GM18505 (cell line): ENCODE measurements at regions not wholly inside any gene's neighbourhood (a gene's known extent, or its start where the extent isn't known, plus 50 kb on each side); places are given as distances from the start of the nearest gene placed in this dataset.

ENCODE experiments used
- ATAC-seq: cut with Tn5 transposase; IDR thresholded peaks from one replicate; pipeline ENCODE4 v1.9.1; 2021; ENCODE audit not compliant: unreplicated experiment
- POLR2A ChIP-seq: IDR thresholded peaks from 4 replicates; pipeline ENCODE4 v1.6.1; 2011; ENCODE audit warnings: borderline replicate concordance; ENCODE audit not compliant: insufficient read depth, insufficient read length; ENCODE audit errors: extremely low read depth

GRCh38 chr1:181359012-181359411 lies 124.3 kb upstream of the CACNA1E start:
- no peak for TF ChIP-seq POLR2A
- ATAC-seq: no peak

DNA sequence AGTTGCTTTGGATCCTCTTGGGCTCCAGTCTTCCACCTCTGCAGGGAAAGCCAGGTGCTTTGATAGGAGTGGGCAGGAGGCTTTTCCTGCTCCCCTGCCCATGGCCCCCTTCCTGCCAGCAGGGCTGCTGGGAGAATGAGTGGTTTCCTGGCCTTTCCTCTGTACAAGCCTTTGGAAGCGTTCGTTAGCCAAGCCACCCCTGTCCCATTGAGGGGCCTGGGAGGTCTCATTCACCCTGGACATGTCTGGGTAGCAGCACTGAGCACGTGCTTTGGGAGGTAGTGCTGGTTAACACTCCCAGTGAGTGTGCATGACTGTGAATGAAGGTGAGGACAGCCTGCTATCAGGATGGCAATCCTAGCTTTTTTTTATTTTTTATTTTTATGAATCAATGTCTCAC lies 118.5 kb upstream of the CACNA1E start:
- no peak for ATAC-seq
- no peak for TF ChIP-seq POLR2A

GRCh38 chr1:181366910-181367309 lies 116.4 kb upstream of the CACNA1E start:
- TF ChIP-seq POLR2A: no peak
- no peak for ATAC-seq

DNA sequence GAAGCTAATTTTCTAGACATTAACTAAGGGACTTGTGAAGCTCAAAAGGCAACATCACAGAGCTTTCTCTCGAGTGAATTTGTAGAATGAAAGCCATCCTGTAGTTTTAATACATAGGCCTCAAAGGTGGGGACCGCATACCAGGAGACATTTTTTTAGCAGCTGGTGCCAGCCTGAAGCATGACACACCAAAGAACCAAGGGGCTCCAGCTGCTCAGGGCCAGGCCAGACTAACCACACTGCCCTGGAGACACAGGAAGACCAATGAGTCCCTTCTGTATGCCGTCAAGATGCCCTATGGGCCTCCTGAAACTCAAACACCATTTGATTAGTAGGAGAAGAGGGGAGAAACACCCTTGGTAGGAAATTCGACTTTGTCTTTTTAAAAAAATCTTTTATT lies 113.9 kb upstream of the CACNA1E start:
- ATAC-seq: no peak
- no peak for TF ChIP-seq POLR2A

- no peak for TF ChIP-seq POLR2A
- no peak for ATAC-seq
Observed at GRCh38 chr1:181383695-181384094, 99.6 kb upstream of the CACNA1E start.

GRCh38 chr1:181386340-181386739 lies 97.0 kb upstream of the CACNA1E start:
- no peak for TF ChIP-seq POLR2A
- no peak for ATAC-seq

DNA sequence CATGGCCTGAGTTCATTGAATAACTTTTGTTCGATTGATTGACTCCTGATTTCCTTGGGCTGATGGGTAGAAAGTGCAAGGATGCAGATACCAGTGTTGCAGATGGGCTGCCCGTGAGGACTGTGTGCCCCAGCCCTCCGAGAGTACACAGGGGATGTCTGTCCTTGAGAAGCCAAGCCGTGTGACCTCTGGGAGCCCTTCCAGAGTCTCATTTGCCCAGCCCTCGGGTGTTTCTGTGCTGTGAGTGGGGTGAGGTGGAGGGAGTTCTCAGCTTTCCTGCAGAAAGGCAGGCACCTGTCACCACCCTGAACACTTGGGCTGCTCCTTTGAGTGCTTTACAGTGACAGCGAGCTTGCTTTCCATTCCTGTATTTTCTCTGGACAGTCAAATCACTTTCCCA lies 96.4 kb upstream of the CACNA1E start:
- ATAC-seq: no peak
- TF ChIP-seq POLR2A: no peak

DNA sequence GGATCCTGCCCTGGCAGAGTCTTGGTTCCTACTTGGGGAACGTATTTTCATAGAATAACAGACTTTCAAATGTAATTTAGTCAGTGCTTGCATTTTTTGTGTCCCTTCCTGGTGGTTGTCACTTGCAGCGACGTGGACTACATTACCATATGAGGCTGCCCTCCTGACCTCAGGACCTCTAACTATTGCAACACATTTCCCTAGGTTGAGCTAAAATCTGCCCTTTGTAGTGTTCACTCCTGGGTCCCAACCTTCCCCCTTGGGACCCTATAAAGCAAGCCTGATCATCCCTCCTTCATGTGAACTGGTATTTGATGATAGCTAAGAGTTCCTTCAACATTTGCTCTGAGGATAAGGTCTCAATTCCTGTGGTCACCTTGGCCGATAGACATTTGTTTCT lies 95.6 kb upstream of the CACNA1E start:
- no peak for TF ChIP-seq POLR2A
- ATAC-seq: no peak

- no peak for TF ChIP-seq POLR2A
- no peak for ATAC-seq
Observed at GRCh38 chr1:181390410-181391077, 92.8 kb upstream of the CACNA1E start.

DNA sequence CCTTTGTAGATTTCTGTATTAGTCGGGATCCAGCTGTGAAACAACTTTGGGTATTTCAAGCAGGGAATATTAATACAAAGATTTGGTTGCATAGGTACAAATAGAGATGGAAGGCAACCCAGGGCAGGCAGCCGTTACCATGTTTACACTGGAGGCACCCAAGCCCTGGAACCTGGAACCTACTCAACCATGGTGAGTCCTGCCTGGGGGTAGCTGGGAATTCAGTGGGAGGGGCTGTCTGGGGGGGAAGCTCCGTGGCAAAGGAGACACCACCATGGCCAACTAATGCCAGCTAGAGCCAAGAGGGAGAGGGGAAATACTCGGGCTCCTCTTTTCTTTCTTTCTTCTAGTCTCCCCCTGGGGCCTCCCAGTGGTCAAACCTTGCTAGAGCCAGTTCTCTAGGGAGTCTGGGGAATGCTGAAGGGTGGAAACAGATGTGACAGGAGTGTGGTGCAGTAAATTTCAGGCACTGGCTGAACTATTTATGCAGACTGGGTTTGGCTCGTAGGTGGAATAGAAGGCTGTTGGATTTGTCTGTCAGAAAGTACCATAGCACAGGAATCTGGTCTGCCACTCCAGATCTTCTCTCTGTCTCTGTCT lies 91.9 kb upstream of the CACNA1E start:
- no peak for TF ChIP-seq POLR2A
- no peak for ATAC-seq

DNA sequence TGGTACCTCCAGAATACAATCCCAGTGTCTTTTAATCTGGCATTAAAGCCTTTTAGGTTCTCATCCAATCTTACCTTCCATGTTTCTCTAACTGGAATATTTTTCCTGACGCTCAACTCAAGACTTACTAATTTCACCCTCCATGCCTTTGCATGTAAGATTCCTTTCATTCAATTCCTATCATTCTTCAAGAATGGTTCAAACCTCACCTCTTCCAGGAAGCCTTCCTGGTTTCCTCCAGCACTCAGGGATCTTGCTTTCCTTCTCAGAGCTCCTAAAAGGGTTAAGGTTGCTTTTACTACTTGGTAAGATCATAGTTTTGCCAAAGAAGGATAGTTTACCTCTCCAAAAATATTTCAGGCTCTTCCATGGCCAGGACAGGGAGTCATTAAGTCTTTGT lies 91.2 kb upstream of the CACNA1E start:
- no peak for TF ChIP-seq POLR2A
- ATAC-seq: no peak

GRCh38 chr1:181392613-181393220 lies 90.6 kb upstream of the CACNA1E start:
- no peak for ATAC-seq

GRCh38 chr1:181394766-181395165 lies 88.6 kb upstream of the CACNA1E start:
- no peak for TF ChIP-seq POLR2A
- ATAC-seq: no peak

More at GRCh38 chr1:181392613-181393220, 90.6 kb upstream of the CACNA1E start:
- TF ChIP-seq POLR2A: no peak

DNA sequence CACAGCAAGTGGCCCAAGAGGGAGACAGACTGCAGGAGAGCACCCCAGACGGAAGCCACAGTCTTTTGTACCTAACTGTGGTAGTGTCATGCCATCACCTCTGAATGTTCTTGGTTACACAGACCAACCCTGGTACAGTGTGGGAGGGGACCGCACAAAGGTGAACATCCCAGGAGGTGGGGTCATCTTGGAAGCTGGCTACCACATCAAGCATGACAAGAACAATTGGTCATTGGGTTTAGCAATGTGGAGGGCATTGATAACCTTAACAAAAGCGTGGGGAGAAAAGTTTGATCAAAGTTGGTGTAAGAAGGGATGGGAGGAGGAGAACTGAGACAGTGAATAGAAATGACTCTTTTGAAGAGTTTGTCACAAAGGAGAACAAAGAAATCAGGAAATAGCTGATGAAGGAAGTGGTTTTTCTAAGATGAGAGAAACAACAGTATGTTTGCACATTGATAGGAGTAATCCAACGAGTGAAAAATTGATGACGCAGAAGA lies 87.1 kb upstream of the CACNA1E start:
- no peak for TF ChIP-seq POLR2A
- no peak for ATAC-seq
